ENCODE measurements at regions not wholly inside any gene's neighbourhood (a gene's known extent, or its start where the extent isn't known, plus 50 kb on each side); places are given as distances from the start of the nearest gene placed in this dataset.

- no peaks in the 10 kb centered on the region for H3K27me3 ChIP-seq
- no peak overlapping the region for H3K4me3 ChIP-seq
- H3K9me3 ChIP-seq: no peaks in the 10 kb centered on the region
- ATAC-seq: peak; percentile 72
- no peak overlapping the region for H3K27ac ChIP-seq
- intact Hi-C loops (cut with DNase I): no loop called here
- TF ChIP-seq CTCF (IDR thresholded peaks at IDR 0.05): no peak
- H3K36me3 ChIP-seq: no peaks in the 10 kb centered on the region
- peak; percentile 77 for DNase-seq
- no peaks in the 10 kb centered on the region for H3K4me1 ChIP-seq
Observed at GRCh38 chr13:30105381-30105780, 202.0 kb downstream of the KATNAL1 start.

DNA sequence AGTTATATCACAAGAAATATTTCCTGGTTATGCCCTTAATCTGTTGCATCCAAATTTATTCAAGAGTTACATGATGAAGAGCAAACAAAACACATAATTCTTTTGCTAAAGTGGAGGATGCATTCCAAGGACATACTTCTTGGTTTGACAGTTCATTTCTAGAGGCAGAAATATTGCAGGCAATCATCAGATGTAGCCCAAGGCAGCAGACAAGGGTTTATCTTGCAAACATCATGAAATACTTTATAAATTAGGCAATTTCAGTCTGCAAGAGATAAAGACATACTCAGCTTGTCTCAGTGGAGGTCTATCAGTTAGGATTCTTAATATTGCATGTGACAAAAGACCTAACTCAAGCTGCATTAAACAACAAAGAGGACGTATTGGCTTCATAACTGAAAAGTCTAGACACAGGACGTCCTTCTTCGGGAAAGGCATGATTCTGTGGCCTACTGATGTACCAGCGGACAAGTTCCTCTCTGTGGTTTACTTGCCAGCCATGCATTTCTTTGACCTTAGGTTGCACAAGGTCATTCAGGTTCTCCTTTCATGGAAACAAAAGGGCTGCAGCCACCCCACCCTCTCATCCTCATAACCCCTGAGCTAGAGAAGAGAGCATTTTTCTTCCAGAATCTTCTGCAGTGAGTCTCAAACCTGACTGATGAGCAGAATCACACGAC lies 204.1 kb downstream of the KATNAL1 start:
- Histone ChIP-seq H3K27me3 (no peaks in the 10 kb centered on the region), H3K27ac (no peak overlapping the region), H3K4me3 (no peak overlapping the region), H3K4me1 (no peaks in the 10 kb centered on the region), H3K36me3 (no peaks in the 10 kb centered on the region), H3K9me3 (no peaks in the 10 kb centered on the region)
- intact Hi-C loops (cut with DNase I): no loop called here
- DNase-seq (no peak), ATAC-seq (peak; percentile 45)
- no peak for TF ChIP-seq CTCF (IDR thresholded peaks at IDR 0.05)

DNA sequence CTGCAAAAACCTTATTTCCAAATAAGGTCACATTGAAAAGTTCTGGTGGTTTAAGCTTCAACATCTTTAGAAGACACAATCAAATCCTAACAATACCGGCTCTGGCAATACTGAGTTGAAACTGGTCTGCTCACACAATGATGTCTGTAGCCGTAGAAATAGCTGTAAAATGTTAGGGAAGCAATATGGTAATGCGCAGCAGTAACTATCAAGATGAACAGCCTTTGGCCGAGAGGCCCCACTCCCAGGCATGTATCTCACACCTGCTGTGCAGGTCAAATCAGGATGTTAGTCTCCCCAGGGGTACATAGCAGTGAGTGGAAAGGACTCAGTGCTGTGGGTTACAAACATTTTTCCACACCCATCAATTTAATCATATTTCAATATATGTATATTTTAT lies 207.1 kb downstream of the KATNAL1 start:
- DNase-seq: no peak
- Histone ChIP-seq H3K27ac (no peak overlapping the region), H3K4me3 (no peak overlapping the region), H3K27me3 (no peaks in the 10 kb centered on the region), H3K36me3 (no peaks in the 10 kb centered on the region), H3K4me1 (no peaks in the 10 kb centered on the region), H3K9me3 (no peaks in the 10 kb centered on the region)
- intact Hi-C loops (cut with DNase I): no loop called here
- no peak for ATAC-seq
- no peak for TF ChIP-seq CTCF (IDR thresholded peaks at IDR 0.05)

DNA sequence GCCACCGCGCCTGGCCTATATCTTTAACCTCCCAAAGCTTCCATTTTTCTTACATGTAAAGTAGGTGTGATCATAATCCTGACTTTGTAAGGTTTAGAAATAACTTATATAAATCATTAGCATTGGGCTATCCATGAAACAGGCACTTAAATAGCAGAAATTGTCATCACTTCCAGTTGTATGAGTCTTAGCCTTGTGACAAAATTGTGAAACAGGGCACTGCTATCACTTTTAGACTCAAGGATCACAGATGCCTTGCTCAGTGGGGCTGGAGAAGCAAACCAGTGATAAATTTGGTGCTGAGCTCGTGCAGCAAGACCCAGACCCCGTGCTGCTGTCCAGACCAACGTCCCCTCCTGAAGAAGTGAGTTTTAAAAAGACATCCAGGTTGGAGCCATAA lies 209.7 kb downstream of the KATNAL1 start:
- no peaks in the 10 kb centered on the region for H3K4me1 ChIP-seq
- intact Hi-C loops (cut with DNase I): no loop called here
- no peak for DNase-seq
- peak; percentile 60 for ATAC-seq
- no peak overlapping the region for H3K27ac ChIP-seq
- no peak for TF ChIP-seq CTCF (IDR thresholded peaks at IDR 0.05)
- no peak overlapping the region for H3K4me3 ChIP-seq
- H3K36me3 ChIP-seq: no peaks in the 10 kb centered on the region
- no peaks in the 10 kb centered on the region for H3K9me3 ChIP-seq
- H3K27me3 ChIP-seq: no peaks in the 10 kb centered on the region

DNA sequence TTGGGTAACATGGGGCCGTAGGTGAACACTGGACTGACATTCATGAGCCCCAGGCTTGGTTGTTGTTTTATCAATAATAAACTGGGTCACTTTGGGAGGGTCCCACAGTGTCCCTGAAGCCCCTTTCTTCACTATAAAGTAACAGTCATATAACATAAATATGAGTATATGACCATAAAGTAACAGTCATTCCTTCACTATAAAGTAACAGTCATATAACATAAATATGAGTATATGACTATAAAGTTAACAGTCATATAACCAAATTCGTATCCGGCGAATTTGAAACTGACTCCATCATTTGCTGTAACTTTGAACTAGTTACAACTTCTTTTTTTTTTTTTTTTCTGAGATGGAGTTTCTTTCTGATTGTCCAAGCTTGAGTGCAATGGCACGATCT lies 210.3 kb downstream of the KATNAL1 start:
- intact Hi-C loops (cut with DNase I): no loop called here

More for the DNA sequence above, 210.3 kb downstream of the KATNAL1 start:
- H3K9me3 ChIP-seq: no peaks in the 10 kb centered on the region
- H3K27ac ChIP-seq: no peak overlapping the region
- no peak for DNase-seq
- H3K36me3 ChIP-seq: no peaks in the 10 kb centered on the region
- H3K27me3 ChIP-seq: no peaks in the 10 kb centered on the region
- no peak for ATAC-seq
- no peak for TF ChIP-seq CTCF (IDR thresholded peaks at IDR 0.05)
- no peaks in the 10 kb centered on the region for H3K4me1 ChIP-seq
- H3K4me3 ChIP-seq: no peak overlapping the region

All from upper lobe of right lung (tissue), 1 donor.